ENCODE measurements at regions not wholly inside any gene's neighbourhood (a gene's known extent, or its start where the extent isn't known, plus 50 kb on each side); places are given as distances from the start of the nearest gene placed in this dataset.
"Not testable (repeated sequence)": the region's sequence is repeated elsewhere in the genome, so short reads cannot be mapped to it uniquely, and the experiment has no call there.

DNA sequence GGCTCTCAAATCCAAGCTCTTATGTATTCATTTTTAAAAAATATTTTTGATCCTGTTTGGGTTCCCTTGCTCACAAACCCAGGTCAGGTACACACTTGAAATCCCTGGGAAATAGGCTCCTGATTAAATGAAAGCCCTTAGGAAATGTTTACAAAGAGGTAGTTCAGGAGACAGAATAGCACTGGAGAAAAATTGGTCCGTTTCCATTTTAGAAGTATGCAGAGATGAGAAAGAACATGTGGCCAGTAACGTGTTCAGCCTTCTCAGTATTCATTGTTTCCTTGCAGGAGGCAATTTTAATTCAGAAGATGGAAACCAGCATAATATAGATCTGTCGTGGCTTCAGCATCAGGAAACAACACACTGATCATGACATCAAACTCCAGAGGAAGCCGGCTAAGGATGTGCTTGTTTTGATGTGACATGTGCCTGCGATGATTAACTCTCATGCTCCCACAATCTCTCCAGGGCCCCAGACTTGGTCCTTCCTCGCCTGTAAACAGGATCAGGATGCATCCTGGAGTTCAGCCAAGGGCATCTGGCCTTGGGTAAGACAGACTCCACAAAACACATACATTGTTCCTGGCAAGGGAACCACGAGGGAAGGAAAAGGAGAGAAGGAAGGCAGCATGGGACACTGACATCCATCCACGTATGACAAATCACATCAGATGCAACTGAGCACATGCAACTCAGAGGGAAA, 350.5 kb upstream of the THBS1 start:
- no peak for DNase-seq

- no peak for DNase-seq
Observed at GRCh38 chr15:39230908-39231285, 350.0 kb upstream of the THBS1 start.

DNA sequence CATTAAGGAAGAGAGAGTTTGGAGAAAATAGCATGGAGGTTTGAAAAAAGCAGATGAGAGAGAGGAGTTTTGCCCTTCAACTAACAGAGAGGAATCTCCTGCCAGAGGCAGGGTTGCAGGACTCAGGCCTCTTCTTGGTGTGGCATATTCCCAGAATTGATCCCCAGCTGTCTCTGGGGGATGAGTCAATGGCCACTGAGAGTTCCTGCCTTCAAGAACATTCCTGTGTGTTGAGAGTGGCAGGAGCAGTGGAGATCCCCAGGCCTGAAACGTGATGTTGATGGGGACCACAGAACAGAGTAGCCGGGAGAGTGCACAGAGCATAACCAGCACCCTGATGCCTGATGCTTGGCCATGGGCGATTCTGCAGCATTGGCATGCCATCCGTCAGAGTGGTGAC, 348.4 kb upstream of the THBS1 start:
- DNase-seq: no peak

GRCh38 chr15:39235084-39235795, 345.6 kb upstream of the THBS1 start:
- no peak for DNase-seq

- no peak for DNase-seq
Observed at GRCh38 chr15:39236375-39236774, 344.5 kb upstream of the THBS1 start.

DNA sequence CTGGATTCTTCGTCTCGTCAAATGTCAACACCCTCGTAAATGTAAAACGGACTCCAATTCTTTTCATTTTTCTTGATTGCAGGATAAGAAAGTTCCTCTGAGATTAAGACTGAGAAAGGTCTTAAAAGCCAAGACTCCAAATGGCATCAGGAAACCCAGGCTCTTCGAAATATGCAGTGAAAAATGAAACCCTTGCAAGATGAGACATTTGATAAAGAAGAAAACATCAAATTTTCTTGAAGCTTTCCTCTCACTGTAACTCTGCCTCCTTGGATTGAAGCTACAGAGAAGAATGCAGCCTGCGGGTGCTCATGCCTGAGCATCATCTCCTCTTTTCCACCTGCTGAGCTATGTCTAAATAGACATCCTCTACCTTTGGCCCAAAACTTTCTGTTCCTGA, 342.4 kb upstream of the THBS1 start:
- no peak for DNase-seq

GRCh38 chr15:39239562-39239961, 341.3 kb upstream of the THBS1 start:
- no peak for DNase-seq

GRCh38 chr15:39242345-39242744, 338.5 kb upstream of the THBS1 start:
- no peak for DNase-seq

DNA sequence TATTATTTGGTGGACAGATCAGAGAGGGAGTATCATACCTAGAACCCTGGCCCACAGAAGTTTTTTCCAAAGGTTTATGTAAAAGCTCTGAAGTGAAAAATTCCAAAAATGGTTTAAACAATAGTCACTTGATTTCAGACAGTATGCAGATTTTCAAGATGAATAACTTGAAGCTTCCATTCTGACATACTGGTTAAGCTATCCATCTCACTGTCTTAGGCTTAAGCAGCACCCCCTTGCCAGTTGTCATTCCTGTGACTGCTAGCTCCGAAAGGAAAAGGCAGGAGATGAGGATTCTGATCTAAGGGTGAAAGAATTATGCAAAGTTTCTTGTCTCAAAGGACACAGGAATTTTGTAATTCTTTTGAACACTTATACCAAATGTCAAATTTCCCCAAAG, 337.5 kb upstream of the THBS1 start:
- DNase-seq: no peak

DNA sequence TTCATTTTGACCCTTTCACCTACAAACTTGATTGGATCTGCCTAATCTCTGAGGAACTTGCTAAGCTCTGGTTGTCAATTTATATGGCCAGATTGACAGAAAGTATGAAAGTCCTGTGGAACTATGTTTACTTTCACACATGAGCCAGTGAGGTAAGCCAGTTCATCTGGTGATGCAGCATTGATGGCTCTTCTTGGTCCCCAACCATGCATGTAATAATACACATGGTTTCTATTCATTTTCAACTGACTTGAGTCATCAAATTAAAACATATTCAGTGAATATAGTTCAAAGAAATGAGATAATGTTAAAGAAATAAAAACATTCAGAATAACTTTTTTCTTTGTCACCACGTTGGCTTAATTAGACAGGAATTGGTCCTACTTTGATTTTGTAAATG, 336.1 kb upstream of the THBS1 start:
- DNase-seq: no peak

- no peak for DNase-seq
Observed at GRCh38 chr15:39246523-39246922, 334.4 kb upstream of the THBS1 start.

GRCh38 chr15:39247574-39247973, 333.3 kb upstream of the THBS1 start:
- no peak for DNase-seq

GRCh38 chr15:39248204-39248603, 332.7 kb upstream of the THBS1 start:
- no peak for DNase-seq

DNA sequence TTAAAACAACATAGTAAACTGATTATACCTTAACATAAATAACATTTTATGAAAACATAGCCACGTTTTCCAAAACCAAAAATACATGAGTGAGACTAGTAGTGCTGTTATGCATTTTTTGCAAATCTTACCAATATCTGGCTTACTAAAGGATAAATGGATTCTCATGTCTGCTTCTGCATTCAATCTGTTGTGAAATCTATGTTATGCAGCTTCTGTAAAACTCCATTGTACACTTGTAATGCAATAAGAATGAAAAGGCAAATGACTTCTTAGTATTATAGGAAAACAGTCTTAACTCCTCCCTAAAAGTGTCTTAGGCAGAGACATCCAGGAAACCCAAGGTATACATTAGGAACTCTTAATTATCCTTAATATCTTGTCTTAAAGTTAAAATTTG, 330.9 kb upstream of the THBS1 start:
- DNase-seq: no peak

DNA sequence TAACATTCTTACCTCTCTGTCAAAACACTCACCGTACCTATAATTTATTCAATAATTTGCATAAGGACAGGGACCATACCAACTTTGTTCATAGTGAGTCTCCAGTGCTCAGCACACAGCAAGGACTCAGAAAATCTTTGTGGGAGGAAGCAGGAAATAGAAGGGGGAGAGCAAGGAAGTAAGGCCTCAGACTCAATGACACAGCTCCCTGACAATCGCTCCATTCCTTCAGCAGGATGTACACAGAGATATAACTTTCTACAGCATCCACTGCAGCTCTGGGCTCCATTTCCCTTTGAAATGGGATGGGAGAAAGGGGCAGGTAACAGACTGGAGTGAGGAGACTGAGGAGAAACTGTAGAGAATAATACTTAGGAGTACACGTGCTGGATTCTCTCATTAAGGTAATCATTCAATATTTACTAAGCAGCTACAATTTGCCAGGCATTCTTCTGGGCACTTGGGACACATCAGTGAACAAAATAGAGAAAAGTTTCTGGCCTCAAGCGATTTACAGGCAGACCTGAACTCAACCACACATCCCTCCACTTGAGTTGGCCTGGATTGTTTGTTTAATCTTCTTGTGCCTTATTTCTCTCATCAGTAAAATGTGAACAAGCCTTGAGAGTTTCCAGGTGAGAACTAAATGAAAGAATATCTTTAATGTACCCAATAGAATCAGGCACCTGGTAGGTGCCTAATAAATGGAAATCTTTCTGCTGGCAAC, 330.3 kb upstream of the THBS1 start:
- no peak for DNase-seq

- DNase-seq: no peak
Observed at GRCh38 chr15:39251413-39252133, 329.3 kb upstream of the THBS1 start.

DNA sequence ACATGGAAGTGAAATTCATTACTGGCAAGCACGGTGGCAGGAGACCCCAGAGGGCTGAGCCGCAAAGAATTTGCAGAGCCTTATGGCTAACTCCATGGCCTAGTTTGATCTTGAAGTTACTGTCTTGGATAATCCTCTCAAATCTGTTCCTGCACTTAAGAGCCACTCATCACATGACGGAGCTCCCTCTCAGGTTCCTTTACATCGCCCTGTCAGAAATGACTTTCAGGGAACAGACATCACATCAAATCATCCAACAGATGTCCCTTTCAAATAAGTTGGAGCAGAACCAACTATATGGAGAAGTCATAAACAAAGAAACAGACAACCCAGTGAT, 328.8 kb upstream of the THBS1 start:
- no peak for DNase-seq

- DNase-seq: no peak
Observed at GRCh38 chr15:39253552-39253951, 327.3 kb upstream of the THBS1 start.

- DNase-seq: no peak
Observed at GRCh38 chr15:39254181-39254580, 326.7 kb upstream of the THBS1 start.

DNA sequence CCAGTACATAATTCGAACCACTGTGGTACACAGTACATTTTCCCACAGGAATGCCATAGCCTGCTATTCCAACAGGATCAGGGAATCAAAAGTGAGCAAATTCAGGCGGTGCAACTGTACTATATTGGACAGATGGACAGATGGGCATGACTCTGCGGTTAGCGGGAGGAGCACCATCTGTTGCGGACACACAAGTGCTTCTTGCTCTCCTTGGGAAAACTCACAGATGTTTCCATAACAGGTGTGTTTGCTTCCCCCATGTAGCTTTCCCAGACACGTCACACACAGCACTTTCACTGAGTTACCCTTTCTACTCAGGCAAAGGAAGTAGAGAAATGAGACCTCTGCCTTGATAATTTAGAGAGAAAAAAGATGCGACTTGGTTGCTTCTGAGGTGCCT, 325.1 kb upstream of the THBS1 start:
- no peak for DNase-seq

GRCh38 chr15:39260391-39260790, 320.5 kb upstream of the THBS1 start:
- DNase-seq: no peak

- DNase-seq: no peak
Observed at GRCh38 chr15:39260791-39261190, 320.1 kb upstream of the THBS1 start.

DNA sequence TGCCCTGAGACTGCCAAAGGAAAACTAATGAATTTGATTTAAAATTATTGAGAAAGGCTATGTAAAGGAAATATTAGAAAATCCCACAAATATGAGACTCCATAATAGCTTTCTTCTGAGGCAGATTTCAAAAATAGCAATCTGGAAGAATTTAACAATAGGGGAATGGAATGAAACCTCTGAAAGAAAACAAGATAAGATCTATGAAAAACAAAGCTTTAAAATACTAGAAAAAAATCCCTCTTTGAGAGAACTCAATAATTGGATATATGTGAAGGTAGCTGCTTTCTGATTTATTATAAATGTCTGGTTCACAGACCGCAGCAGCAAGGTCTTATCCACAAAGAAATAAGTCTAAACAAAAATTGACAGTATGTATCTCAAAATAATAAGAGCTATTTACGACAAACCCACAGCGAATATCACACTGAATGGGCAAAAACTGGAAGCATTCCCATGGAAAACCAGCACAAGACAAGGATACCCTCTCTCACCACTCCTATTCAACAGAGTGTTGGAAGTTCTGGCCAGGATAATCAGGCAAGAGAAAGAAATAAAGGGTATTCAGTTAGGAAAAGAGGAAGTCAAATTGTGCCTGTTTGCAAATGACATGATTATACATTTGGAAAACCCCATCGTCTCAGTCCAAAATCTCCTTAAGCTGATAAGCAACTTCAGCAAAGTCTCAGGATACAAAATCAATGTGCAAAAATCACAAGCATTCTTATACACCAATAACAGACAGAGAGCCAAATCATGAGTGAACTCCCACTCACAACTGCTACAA, 319.3 kb upstream of the THBS1 start:
- DNase-seq: not testable (repeated sequence)

Data from NCI-H1417 treated with DMSO at 0.1 percent for 48 hours (cell line).